ENCODE measurements at regions not wholly inside any gene's neighbourhood (a gene's known extent, or its start where the extent isn't known, plus 50 kb on each side); places are given as distances from the start of the nearest gene placed in this dataset.

GRCh38 chr21:26412885-26413284 is 160.2 kb downstream of the CYYR1 start:
- H3K4me3 ChIP-seq (replicated peaks; ENCODE audit: insufficient read depth, low read length): no peak overlapping the region
- TF ChIP-seq GABPA (IDR thresholded peaks at IDR 0.05; ENCODE audit: low read depth) (no peak), REST (IDR thresholded peaks at IDR 0.05; ENCODE audit: insufficient replicate concordance, low read depth) (no peak), SPI1 (IDR thresholded peaks at IDR 0.05; ENCODE audit: borderline replicate concordance, low read depth) (no peak), CTCF (IDR thresholded peaks at IDR 0.05; ENCODE audit: insufficient read depth, low read length) (no peak), POLR2AphosphoS5 (IDR thresholded peaks at IDR 0.05; ENCODE audit: low read depth) (no peak)
- no peaks in the 10 kb centered on the region for H3K27me3 ChIP-seq (ENCODE audit: insufficient read depth, poor library complexity, severe bottlenecking)
- H3K27ac ChIP-seq (replicated peaks): no peak overlapping the region
- DNase-seq (ENCODE audit: low read depth in 1 of 2, low spot score in 1 of 2): no peak

- Histone ChIP-seq H3K4me3 (replicated peaks; ENCODE audit: insufficient read depth, low read length) (no peak overlapping the region), H3K27me3 (ENCODE audit: insufficient read depth, poor library complexity, severe bottlenecking) (no peaks in the 10 kb centered on the region), H3K27ac (replicated peaks) (no peak overlapping the region)
- TF ChIP-seq REST (IDR thresholded peaks at IDR 0.05; ENCODE audit: insufficient replicate concordance, low read depth): no peak
- no peak for DNase-seq (ENCODE audit: low read depth in 1 of 2, low spot score in 1 of 2)
Measured at GRCh38 chr21:26409735-26410134, 163.4 kb downstream of the CYYR1 start.

DNA sequence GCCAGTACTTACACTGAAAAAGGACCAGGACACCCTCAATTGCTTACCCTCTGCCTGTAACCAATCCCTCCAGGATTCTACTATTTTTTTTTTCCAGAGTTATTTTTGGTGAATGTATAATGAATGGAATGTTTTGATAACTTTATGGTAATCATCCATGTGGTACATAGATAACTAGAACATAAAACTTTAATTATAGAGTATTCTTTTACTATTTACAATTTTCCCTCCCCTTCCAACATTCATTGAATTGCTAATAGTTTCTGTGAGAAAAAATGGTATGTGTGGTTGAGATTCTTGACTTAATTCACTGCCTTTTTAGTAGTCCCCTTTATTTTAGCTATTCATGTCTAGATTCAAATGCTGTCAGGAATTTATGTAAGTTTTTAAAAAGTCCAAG is 164.6 kb downstream of the CYYR1 start:
- Histone ChIP-seq H3K4me3 (replicated peaks; ENCODE audit: insufficient read depth, low read length) (no peak overlapping the region), H3K27me3 (ENCODE audit: insufficient read depth, poor library complexity, severe bottlenecking) (no peaks in the 10 kb centered on the region), H3K27ac (replicated peaks) (no peak overlapping the region)
- DNase-seq (ENCODE audit: low read depth in 1 of 2, low spot score in 1 of 2): no peak
- TF ChIP-seq CTCF (IDR thresholded peaks at IDR 0.05; ENCODE audit: insufficient read depth, low read length): no peak
- TF ChIP-seq GABPA (IDR thresholded peaks at IDR 0.05; ENCODE audit: low read depth): no peak
- no peak for TF ChIP-seq POLR2AphosphoS5 (IDR thresholded peaks at IDR 0.05; ENCODE audit: low read depth)
- no peak for TF ChIP-seq REST (IDR thresholded peaks at IDR 0.05; ENCODE audit: insufficient replicate concordance, low read depth)
- no peak for TF ChIP-seq SPI1 (IDR thresholded peaks at IDR 0.05; ENCODE audit: borderline replicate concordance, low read depth)

GRCh38 chr21:26406526-26406925 is 166.6 kb downstream of the CYYR1 start:
- Histone ChIP-seq H3K27me3 (ENCODE audit: insufficient read depth, poor library complexity, severe bottlenecking) (no peaks in the 10 kb centered on the region), H3K4me3 (replicated peaks; ENCODE audit: insufficient read depth, low read length) (no peak overlapping the region), H3K27ac (replicated peaks) (no peak overlapping the region)
- DNase-seq (ENCODE audit: low read depth in 1 of 2, low spot score in 1 of 2): no peak
- no peak for TF ChIP-seq REST (IDR thresholded peaks at IDR 0.05; ENCODE audit: insufficient replicate concordance, low read depth)
- no peak for TF ChIP-seq POLR2AphosphoS5 (IDR thresholded peaks at IDR 0.05; ENCODE audit: low read depth)
- TF ChIP-seq CTCF (IDR thresholded peaks at IDR 0.05; ENCODE audit: insufficient read depth, low read length): no peak
- no peak for TF ChIP-seq GABPA (IDR thresholded peaks at IDR 0.05; ENCODE audit: low read depth)
- TF ChIP-seq SPI1 (IDR thresholded peaks at IDR 0.05; ENCODE audit: borderline replicate concordance, low read depth): no peak

All from HL-60 (cell line).